Activated effector memory CD4-positive, alpha-beta T cell treated with Interleukin-2 at 50 U/mL for 16 hours (primary cell): ENCODE measurements at regions not wholly inside any gene's neighbourhood (a gene's known extent, or its start where the extent isn't known, plus 50 kb on each side); places are given as distances from the start of the nearest gene placed in this dataset.
"Not testable (repeated sequence)": the region's sequence is repeated elsewhere in the genome, so short reads cannot be mapped to it uniquely, and the experiment has no call there.

ENCODE experiments used
- DNase-seq: peaks from one replicate; pipeline ENCODE4 v3.0.0-alpha.2; 2020

GRCh38 chr2:239666855-239667376 lies 266.1 kb upstream of the HDAC4 start:
- no peak for DNase-seq

- no peak for DNase-seq
Measured at GRCh38 chr2:239666053-239666854, 265.4 kb upstream of the HDAC4 start.

GRCh38 chr2:239664216-239664810 lies 263.5 kb upstream of the HDAC4 start:
- DNase-seq = no peak

GRCh38 chr2:239663364-239663924 lies 262.6 kb upstream of the HDAC4 start:
- DNase-seq = no peak

- DNase-seq = no peak
Measured at GRCh38 chr2:239662413-239663120, 261.7 kb upstream of the HDAC4 start.

GRCh38 chr2:239661334-239662312 lies 260.8 kb upstream of the HDAC4 start:
- DNase-seq = no peak

GRCh38 chr2:239660390-239661230 lies 259.8 kb upstream of the HDAC4 start:
- no peak for DNase-seq

GRCh38 chr2:239657992-239658391 lies 257.2 kb upstream of the HDAC4 start:
- DNase-seq = no peak

- DNase-seq = no peak
Measured at GRCh38 chr2:239657236-239657635, 256.4 kb upstream of the HDAC4 start.

GRCh38 chr2:239654266-239654665 lies 253.4 kb upstream of the HDAC4 start:
- no peak for DNase-seq

GRCh38 chr2:239651859-239652258 lies 251.0 kb upstream of the HDAC4 start:
- DNase-seq = no peak

- no peak for DNase-seq
Measured at GRCh38 chr2:239650674-239651073, 249.9 kb upstream of the HDAC4 start.

- no peak for DNase-seq
Measured at GRCh38 chr2:239649309-239649708, 248.5 kb upstream of the HDAC4 start.

- DNase-seq = no peak
Measured at GRCh38 chr2:239648607-239649006, 247.8 kb upstream of the HDAC4 start.

GRCh38 chr2:239647052-239647819 lies 246.4 kb upstream of the HDAC4 start:
- no peak for DNase-seq

GRCh38 chr2:239646184-239646583 lies 245.4 kb upstream of the HDAC4 start:
- DNase-seq = no peak

- not testable (repeated sequence) for DNase-seq
Measured at GRCh38 chr2:239644594-239644993, 243.8 kb upstream of the HDAC4 start.

GRCh38 chr2:239644011-239644410 lies 243.2 kb upstream of the HDAC4 start:
- no peak for DNase-seq

GRCh38 chr2:239642406-239643004 lies 241.7 kb upstream of the HDAC4 start:
- no peak for DNase-seq

- DNase-seq = not testable (repeated sequence)
Measured at GRCh38 chr2:239641904-239642303, 241.1 kb upstream of the HDAC4 start.
